ENCODE measurements at regions not wholly inside any gene's neighbourhood (a gene's known extent, or its start where the extent isn't known, plus 50 kb on each side); places are given as distances from the start of the nearest gene placed in this dataset.
"Not testable (repeated sequence)": the region's sequence is repeated elsewhere in the genome, so short reads cannot be mapped to it uniquely, and the experiment has no call there.

DNA sequence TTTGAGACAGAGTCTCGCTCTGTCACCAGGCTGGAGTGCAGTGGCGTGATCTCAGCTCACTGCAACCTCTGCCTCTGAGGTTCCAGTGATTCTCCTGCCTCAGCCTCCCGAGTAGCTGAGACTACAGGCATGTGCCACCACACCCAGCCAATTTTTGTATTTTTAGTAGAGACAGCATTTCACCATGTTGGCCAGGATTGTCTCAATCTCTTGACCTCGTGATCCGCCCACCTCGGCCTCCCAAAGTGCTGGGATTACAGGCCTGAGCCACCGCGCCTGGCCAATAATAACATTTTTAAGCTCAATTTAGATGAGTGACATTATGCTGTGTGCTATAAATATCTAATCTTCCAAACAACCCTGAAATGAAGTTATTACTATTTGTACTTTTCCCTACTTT, 338.8 kb upstream of the VRK2 start:
- TF ChIP-seq, protein P1, sequence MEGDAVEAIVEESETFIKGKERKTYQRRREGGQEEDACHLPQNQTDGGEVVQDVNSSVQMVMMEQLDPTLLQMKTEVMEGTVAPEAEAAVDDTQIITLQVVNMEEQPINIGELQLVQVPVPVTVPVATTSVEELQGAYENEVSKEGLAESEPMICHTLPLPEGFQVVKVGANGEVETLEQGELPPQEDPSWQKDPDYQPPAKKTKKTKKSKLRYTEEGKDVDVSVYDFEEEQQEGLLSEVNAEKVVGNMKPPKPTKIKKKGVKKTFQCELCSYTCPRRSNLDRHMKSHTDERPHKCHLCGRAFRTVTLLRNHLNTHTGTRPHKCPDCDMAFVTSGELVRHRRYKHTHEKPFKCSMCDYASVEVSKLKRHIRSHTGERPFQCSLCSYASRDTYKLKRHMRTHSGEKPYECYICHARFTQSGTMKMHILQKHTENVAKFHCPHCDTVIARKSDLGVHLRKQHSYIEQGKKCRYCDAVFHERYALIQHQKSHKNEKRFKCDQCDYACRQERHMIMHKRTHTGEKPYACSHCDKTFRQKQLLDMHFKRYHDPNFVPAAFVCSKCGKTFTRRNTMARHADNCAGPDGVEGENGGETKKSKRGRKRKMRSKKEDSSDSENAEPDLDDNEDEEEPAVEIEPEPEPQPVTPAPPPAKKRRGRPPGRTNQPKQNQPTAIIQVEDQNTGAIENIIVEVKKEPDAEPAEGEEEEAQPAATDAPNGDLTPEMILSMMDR (IDR thresholded peaks at IDR 0.05), result not testable (repeated sequence)
- not testable (repeated sequence) for TF ChIP-seq EP300, POLR2A (IDR thresholded peaks at IDR 0.05)

Measured in ovary (tissue), 3 donors.